ENCODE measurements at regions not wholly inside any gene's neighbourhood (a gene's known extent, or its start where the extent isn't known, plus 50 kb on each side); places are given as distances from the start of the nearest gene placed in this dataset.

GRCh38 chr5:145579301-145579700 lies 255.8 kb downstream of the PRELID2 start:
- no peak for TF ChIP-seq CTCF (IDR thresholded peaks at IDR 0.05; ENCODE audit: insufficient read depth, low read depth, low read length)
- no peak for TF ChIP-seq EZH2 (IDR thresholded peaks at IDR 0.05; ENCODE audit: insufficient read depth, low read length)

Measured in astrocyte (in vitro differentiated cells and primary cell).